ENCODE measurements at regions not wholly inside any gene's neighbourhood (a gene's known extent, or its start where the extent isn't known, plus 50 kb on each side); places are given as distances from the start of the nearest gene placed in this dataset.

GRCh38 chr1:228979325-228979699 lies 244.0 kb downstream of the RHOU start:
- DNase-seq, result no peak

- no peak for DNase-seq
These were observed 244.5 kb downstream of the RHOU start for GRCh38 chr1:228979774-228980173.

DNA sequence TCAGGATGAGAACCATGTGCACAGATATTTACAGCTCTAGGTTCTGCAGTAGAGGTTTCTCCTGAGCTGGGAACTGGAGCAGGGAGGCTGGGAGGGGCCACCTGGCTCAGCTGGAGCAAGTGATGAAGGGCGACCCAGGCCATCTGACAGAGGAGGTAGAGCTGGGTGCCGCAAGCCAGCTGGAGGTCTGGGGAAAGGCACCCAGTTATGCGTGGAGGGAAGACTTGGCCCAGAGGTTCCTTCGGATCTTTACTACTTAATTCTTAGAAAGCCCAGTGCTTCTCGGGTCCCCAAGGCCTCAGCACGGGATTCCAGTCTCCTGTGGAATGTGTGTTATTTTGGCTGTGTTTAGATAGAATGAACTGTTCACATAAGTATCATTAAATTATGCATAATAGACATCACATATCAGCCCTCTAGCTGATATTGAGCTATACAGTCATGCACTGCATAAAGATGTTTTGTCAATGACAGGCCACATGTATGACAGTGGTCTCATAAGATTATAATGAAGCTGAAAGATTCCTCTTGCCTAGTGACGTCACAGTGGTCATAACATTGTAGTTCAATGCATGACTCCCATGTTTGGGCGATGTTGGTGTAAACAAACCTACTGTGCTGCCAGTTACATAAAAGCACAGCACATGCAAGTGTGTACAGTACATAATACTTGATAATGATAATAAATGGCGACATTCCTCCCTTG lies 245.1 kb downstream of the RHOU start:
- DNase-seq, result no peak

- DNase-seq, result no peak
These were observed 247.4 kb downstream of the RHOU start for GRCh38 chr1:228982637-228983036.

- no peak for DNase-seq
These were observed 248.0 kb downstream of the RHOU start for GRCh38 chr1:228983231-228983660.

DNA sequence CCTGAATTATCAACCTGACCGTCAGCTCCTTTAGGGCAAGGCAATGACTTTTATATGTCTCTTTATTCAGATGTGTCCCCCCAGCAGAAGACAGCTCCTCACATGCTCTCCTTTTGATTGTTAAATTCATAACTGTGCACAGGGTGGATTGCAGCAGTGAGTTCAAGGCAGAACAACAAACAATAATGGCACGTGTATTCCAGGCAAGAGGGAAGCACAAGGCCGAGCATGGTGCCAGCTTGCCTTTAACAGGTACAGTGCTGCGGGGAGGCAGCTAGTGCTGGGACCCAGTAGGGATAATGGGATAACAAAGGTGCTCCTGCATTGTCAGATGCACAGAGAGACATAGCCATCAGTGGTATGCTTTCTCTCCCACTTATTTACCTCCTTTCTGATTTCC lies 248.4 kb downstream of the RHOU start:
- DNase-seq, result no peak

DNA sequence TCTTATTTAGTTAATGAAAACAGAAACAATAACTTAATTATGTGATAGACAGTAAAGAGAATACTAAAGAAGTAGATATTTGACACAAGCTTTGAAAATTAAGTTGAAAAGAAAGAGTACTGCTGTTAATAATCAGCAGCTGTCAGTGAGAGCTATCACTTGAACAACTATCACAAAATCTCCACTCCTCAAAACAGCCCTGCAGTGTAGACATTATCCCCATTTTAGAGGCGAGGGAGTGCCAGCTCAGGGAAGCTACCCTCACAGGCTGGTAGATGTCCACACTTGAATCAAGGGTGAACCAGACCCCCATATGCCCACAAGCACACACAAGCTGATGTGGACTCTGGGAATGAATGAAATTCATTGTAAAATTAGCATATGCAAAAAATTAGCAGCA lies 248.8 kb downstream of the RHOU start:
- DNase-seq, result no peak

GRCh38 chr1:228984646-228985631 lies 249.7 kb downstream of the RHOU start:
- DNase-seq, result no peak

GRCh38 chr1:228985661-228986060 lies 250.4 kb downstream of the RHOU start:
- no peak for DNase-seq

DNA sequence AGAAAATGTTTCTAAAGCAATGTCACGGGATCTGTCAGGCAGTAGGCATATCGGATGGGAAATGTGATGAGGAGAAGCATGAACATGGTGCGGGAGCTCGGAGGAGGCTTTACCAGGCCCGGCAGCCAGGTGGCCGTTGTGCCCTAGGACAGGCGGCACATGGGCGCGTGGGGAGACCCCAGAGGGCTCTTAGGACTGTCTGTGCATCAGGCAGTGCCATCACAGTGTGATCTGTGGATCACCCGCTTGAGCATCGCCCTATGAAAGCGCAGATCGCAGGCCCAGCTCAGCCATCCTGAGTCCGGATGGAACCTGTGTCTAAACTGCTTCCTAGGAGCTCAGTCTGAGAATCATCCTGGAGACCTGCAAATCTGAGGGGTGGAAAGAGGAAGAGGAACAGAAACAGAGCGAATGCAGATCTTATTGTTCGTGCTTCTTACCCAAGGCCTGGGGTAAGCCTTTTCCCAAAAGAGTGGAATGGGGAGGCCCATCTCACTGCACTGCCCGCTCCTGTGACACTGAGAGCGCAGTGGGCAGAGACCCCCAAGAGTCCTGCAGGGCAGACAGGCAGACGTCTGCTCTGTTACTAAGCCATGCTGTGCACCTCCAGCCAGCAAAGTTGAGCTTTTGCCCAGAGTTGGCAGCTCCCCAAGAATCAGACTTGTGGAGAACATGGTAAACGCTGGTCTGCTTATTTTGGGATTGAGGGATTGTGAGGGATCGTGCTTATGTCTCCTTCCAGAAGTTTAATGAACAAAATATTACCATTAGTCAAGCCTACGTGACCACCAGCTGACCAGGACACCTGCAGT lies 251.0 kb downstream of the RHOU start:
- DNase-seq, result no peak

DNA sequence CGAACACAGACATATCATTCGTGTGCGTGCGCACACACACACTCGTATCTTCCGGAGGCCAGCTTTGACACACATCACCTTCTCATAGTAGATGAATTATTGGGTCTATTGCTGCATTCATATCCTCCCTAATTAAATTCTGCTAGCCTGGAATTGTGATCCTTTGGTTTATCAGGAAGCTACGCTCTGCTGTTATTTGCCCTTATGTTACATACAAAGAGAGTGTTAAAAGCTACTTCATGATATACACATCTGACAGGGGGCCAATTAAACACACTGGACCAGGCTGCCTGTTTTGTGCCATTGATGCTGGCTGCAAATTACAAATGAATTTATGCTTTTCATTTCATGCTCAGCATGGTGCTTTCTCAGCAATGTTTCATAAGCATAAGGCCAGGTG lies 252.0 kb downstream of the RHOU start:
- DNase-seq, result no peak

- no peak for DNase-seq
These were observed 252.6 kb downstream of the RHOU start for GRCh38 chr1:228987736-228988506.

- DNase-seq, result no peak
These were observed 253.4 kb downstream of the RHOU start for GRCh38 chr1:228988664-228989063.

- DNase-seq, result no peak
These were observed 253.9 kb downstream of the RHOU start for GRCh38 chr1:228989176-228989575.

DNA sequence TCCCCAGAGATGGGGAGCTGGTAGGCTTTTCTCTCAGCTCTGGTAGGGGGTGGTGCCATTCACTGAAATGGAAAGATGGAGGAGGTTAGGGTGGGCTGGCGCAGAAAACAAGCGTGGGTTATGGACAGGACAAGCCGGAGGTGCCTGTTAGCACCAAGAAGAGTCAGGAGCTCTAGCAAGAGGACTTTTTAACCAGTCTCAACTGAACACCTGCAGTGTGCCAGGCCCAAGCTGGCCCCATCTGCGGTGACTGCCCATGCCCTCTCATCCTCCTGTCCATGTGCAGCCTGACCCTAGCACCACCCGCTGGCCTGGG lies 254.4 kb downstream of the RHOU start:
- DNase-seq, result no peak

DNA sequence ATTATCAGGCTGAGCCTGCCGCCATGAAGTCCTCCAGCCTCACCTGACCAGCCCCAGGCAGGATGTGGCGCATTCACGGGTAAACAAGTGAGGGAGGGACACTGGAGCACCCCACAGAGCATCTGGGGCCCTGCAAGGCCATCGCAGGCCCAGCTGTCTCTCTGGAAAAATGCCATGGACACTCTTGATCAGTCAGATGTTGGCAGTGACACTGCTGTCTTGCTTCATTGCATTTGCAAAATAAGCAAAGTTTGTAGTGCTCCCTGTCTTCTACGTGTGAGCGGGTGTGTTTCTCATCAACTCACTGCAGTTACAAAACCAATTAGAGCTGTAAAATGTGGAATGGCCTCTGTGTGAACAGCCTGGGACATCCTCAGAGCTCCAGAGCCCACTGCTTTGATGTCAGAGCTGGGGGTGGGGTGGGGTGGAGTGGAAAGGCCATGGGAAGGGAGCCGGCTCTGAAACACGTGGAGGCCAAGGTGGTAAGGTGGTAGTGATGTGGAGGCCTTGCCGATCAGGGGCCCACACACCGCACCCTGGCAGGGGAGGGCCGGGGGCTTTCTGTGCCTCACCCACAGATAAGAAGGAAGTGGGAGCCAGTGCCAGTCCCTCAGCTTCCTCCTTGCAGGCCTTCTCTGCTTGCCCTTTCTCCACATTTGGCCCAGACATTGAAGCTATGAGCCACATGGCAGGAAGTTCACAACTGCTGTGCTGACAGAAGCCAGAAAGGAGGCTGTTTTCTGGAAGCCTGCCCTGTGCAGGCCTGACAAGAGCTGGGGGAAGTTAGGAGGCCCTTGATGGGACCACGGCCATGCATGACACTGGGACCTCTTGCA lies 254.9 kb downstream of the RHOU start:
- DNase-seq, result no peak

DNA sequence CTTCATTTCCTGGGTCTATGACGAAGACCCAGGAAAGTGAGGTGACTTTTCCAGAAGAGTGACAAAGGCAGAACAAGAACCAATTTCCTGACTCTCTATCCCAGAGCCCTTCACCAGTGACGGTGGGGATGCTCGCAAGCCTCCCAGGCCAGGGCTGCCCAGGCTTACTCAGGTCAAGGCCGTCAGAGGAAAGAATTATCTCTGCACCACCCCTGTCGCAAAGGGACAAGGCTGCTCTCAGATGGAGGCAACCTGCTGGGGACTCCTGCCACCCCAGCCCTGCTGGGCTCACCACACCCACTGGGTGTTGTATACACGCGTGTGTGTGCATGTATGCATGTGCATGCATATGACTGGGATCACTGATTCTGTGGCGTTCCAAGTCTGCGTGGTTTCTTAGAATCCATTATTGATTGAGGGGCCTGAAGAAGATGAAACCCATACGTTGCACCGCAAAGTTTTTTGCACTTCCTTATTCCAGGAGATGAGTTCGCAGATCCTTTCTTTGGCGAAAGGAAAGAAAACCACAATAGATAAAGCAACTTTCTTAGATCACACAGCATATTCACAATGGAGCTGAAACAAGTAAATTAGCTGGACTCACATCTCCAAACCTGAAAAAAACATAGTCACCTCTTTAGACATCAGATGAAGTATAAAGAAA lies 255.8 kb downstream of the RHOU start:
- no peak for DNase-seq

DNA sequence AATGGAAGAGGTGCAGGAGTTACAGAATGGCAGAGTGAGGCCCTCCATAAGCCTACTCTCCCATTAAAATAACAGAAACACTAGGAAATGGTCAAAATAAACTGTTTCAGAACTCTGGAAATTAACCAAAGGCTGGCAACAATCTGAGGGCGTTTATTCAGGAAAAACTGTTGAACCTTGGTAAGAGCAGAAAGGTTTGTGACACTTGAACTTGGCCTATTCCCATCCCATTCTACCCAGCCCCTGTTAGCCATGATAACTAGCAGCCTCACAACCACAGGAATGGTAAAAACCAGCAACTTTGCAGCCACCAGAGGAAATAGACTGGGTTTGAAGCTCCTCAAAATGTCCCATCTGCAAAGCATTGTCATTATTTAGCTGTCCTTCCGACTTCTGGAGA lies 256.8 kb downstream of the RHOU start:
- no peak for DNase-seq

DNA sequence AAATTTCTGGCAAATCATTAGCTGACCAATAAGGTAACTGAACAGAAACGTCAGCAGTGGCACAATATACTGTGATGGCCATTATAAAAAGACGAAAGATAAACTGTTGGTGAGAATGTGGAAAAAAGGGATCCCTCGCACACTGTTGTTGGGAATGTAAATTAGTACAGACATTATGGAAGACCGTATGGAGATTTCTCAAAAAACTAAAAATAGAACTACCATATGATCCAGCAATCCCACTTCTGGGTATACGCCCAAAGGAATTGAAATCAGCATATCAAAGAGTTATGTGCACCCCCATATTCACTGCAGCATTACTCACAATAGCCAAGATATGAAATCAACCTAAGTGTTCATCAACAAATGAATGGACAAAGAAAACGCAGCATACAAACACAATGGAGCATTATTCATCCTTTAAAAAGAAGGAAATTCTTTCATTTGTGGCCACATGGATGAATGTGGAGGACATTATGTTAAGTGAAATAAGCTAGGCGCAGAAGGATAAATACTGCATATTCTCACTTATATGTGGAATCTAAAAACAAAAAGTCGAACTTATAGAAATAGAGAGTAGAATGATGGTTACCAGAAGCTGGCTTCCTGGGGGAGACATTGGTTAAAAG lies 257.7 kb downstream of the RHOU start:
- DNase-seq, result no peak

Data from stimulated activated CD4-positive, alpha-beta T cell treated with anti-CD3 and anti-CD28 coated beads, Interleukin-15, amount 100 ng/mL, for 24 hours (primary cell).